ENCODE measurements at regions not wholly inside any gene's neighbourhood (a gene's known extent, or its start where the extent isn't known, plus 50 kb on each side); places are given as distances from the start of the nearest gene placed in this dataset.

DNA sequence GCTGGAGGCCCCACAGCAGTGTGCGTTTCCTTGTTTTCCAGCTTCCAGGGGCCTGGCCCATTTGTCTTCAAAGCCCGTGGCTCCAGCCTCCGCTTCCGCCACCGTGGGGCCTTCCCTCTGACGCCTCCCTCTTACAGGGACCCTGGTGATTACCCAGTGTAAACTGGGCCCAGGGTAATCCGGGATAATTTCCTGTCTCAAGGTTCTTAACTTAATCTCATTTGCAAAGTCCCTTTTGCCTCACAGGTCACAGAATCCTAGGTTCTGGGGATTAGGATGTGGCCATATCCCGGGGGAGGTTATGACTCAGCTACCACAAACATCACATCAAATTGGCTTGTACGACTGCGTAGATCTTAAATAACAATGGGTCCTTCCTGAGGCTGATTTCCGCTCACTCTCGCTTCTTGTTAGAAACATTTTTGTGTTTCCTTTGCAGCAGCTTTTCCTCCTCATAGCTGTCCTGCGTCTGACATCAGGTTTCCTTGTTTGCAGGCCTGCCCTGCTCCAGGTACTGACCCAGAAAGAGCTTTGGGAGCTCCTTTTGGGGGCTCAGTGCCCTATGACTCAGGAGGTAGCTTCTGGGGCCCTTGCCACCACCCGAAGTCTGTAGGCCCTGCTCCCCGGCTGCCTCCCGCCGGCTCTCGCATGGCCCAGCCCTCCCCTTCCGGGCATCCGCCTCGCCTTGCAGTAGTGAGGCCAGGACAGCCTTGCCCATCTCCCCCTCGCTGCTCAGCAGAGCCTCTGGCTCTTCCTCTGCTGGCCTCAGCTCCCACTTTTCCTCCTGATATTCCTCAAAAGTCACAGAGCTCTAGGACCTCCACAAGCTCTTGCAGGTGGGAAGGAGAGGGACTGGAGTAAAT is 100.5 kb downstream of the ERMARD start:
- intact Hi-C loops (cut with micrococcal nuclease) (loop anchor here (1.0 to 5.0 kb wide), 9 partner anchors 21 to 702 kb away; partner anchors contain the start of genes DLL1, FAM120B and TBP), dilution Hi-C loops (cut with MboI; ENCODE audit: extremely low pct_ligation_motif_present, low sequenced_read_pairs) (no loop called here)
- FAIRE-seq = peak; percentile 100
- H3K9me1 ChIP-seq (replicated peaks; ENCODE audit: control insufficient read depth, extremely low read depth, insufficient read depth, low read length) = no peaks in the 10 kb centered on the region
- H3K27ac ChIP-seq (ENCODE audit: insufficient read depth, low read depth, low read length) = peak overlapping the region; percentile 95
- H3K4me1 ChIP-seq (ENCODE audit: control insufficient read depth, extremely low read depth, insufficient read depth, low read length) = peaks cover 24% of the 10 kb centered on the region
- H3K36me3 ChIP-seq (ENCODE audit: control insufficient read depth in 2 of 2, extremely low read depth in 1 of 2, insufficient read depth in 2 of 2, low read length in 2 of 2) = no peaks in the 10 kb centered on the region
- DNase-seq (ENCODE audit: low read depth, low spot score) = peak; percentile 93
- peak overlapping the region; percentile 80 for H2AFZ ChIP-seq (ENCODE audit: low read depth, low read length)
- H4K20me1 ChIP-seq (replicated peaks; ENCODE audit: control insufficient read depth, extremely low read depth, insufficient read depth, low read length) = no peaks in the 10 kb centered on the region
- no peaks in the 10 kb centered on the region for H3K79me2 ChIP-seq (ENCODE audit: control insufficient read depth, insufficient read depth, low read length)
- peak overlapping the region in 1 of 3 experiments; percentile 6 for H3K4me3 ChIP-seq (replicated peaks in 1 of 3; ENCODE audit: insufficient read depth in 1 of 3, low read depth in 1 of 3, low read length in 3 of 3)
- ChIA-PET POLR2A (interaction anchor here (1.2 kb wide), 1 partner anchor 83 kb away, joined by 5 read pairs; no protein-coding TSS in a partner anchor), CTCF (interaction anchor here (0.8 to 3.1 kb wide), 12 partner anchors 9 to 665 kb away, joined by 3 to 42 read pairs (median 4); partner anchors contain the start of gene DLL1)
- TF ChIP-seq GATA2 (IDR thresholded peaks at IDR 0.05; ENCODE audit: insufficient read depth, insufficient read length, low read depth, low read length) = peak; percentile 73
- TF ChIP-seq JUN (IDR thresholded peaks at IDR 0.05; ENCODE audit: borderline replicate concordance, insufficient read depth, insufficient read length, low read depth) = peak; percentile 91
- TF ChIP-seq, protein P1, sequence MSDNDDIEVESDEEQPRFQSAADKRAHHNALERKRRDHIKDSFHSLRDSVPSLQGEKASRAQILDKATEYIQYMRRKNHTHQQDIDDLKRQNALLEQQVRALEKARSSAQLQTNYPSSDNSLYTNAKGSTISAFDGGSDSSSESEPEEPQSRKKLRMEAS (IDR thresholded peaks at IDR 0.05; ENCODE audit: insufficient read depth, insufficient read length) = no peak
- peak; percentile 94 for TF ChIP-seq FOS (IDR thresholded peaks at IDR 0.05; ENCODE audit: borderline replicate concordance, insufficient read depth, low read length)
- no peak for TF ChIP-seq EZH2 (IDR thresholded peaks at IDR 0.05; ENCODE audit: borderline replicate concordance, low read depth, low read length, severe bottlenecking)
- TF ChIP-seq, protein P2, sequence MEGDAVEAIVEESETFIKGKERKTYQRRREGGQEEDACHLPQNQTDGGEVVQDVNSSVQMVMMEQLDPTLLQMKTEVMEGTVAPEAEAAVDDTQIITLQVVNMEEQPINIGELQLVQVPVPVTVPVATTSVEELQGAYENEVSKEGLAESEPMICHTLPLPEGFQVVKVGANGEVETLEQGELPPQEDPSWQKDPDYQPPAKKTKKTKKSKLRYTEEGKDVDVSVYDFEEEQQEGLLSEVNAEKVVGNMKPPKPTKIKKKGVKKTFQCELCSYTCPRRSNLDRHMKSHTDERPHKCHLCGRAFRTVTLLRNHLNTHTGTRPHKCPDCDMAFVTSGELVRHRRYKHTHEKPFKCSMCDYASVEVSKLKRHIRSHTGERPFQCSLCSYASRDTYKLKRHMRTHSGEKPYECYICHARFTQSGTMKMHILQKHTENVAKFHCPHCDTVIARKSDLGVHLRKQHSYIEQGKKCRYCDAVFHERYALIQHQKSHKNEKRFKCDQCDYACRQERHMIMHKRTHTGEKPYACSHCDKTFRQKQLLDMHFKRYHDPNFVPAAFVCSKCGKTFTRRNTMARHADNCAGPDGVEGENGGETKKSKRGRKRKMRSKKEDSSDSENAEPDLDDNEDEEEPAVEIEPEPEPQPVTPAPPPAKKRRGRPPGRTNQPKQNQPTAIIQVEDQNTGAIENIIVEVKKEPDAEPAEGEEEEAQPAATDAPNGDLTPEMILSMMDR (IDR thresholded peaks at IDR 0.05; ENCODE audit: extremely low read depth in 1 of 2, insufficient read depth in 1 of 2, low read depth in 1 of 2, low read length in 2 of 2) = no peak
- TF ChIP-seq MYC (IDR thresholded peaks at IDR 0.05; ENCODE audit: low read depth, low read length) = no peak
- peak; percentile 68 for TF ChIP-seq POLR2AphosphoS5 (IDR thresholded peaks at IDR 0.05; ENCODE audit: insufficient read depth, low read depth, low read length)
- TF ChIP-seq POLR2A (IDR thresholded peaks at IDR 0.05; ENCODE audit: low read depth, low read length) = peak; percentile 58
- H3K9ac ChIP-seq (replicated peaks; ENCODE audit: extremely low read depth, insufficient read depth, low read length) = peak overlapping the region; percentile 81
- H3K9me3 ChIP-seq (replicated peaks; ENCODE audit: control insufficient read depth, insufficient read depth, low read length) = no peaks in the 10 kb centered on the region
- TSS peak; percentile 16 for BruUV-seq (replicated peaks)
- no peaks in the 10 kb centered on the region for H3K27me3 ChIP-seq (ENCODE audit: control insufficient read depth in 2 of 2, insufficient read depth in 2 of 2, low read length in 2 of 2)
- H3K4me2 ChIP-seq (ENCODE audit: insufficient read depth, low read length) = peak overlapping the region; percentile 73
